ENCODE measurements at regions not wholly inside any gene's neighbourhood (a gene's known extent, or its start where the extent isn't known, plus 50 kb on each side); places are given as distances from the start of the nearest gene placed in this dataset.

GRCh38 chr1:102174259-102174863, 177.6 kb upstream of the OLFM3 start:
- no peak overlapping the region for H3K27ac ChIP-seq
- peak in 1 of 2 donors; percentile 7 for DNase-seq
- TF ChIP-seq POLR2AphosphoS5 (IDR thresholded peaks at IDR 0.05) = no peak
- TF ChIP-seq EP300 (IDR thresholded peaks at IDR 0.05) = no peak
- peak in 1 of 7 experiments; percentile 9 for TF ChIP-seq CTCF (IDR thresholded peaks at IDR 0.05)
- TF ChIP-seq POLR2A (IDR thresholded peaks at IDR 0.05) = no peak
- H3K4me3 ChIP-seq = no peak overlapping the region
- H3K36me3 ChIP-seq = no peaks in the 10 kb centered on the region
- 12 to 32% (median 27%) methylated on average over 2 of the region's 2 CpGs for WGBS, 5 donors
- intact Hi-C loops (cut with DNase I; ENCODE audit: low total_unique reads) = no loop called here
- no peaks in the 10 kb centered on the region for H3K4me1 ChIP-seq
- no peaks in the 10 kb centered on the region for H3K27me3 ChIP-seq
- no peaks in the 10 kb centered on the region for H3K9me3 ChIP-seq

- Histone ChIP-seq H3K4me1 (no peaks in the 10 kb centered on the region), H3K4me3 (no peak overlapping the region), H3K27ac (no peak overlapping the region), H3K27me3 (no peaks in the 10 kb centered on the region), H3K36me3 (no peaks in the 10 kb centered on the region), H3K9me3 (no peaks in the 10 kb centered on the region)
- DNase-seq = no peak
- WGBS, 5 donors = 83 to 97% (median 88%) methylated on average over 1 of the region's 1 CpG
- intact Hi-C loops (cut with DNase I; ENCODE audit: low total_unique reads) = no loop called here
- TF ChIP-seq POLR2AphosphoS5 (IDR thresholded peaks at IDR 0.05) (no peak), EP300 (IDR thresholded peaks at IDR 0.05) (no peak), POLR2A (IDR thresholded peaks at IDR 0.05) (no peak), CTCF (IDR thresholded peaks at IDR 0.05) (no peak)
Observed at GRCh38 chr1:102172200-102172599, 175.5 kb upstream of the OLFM3 start.

DNA sequence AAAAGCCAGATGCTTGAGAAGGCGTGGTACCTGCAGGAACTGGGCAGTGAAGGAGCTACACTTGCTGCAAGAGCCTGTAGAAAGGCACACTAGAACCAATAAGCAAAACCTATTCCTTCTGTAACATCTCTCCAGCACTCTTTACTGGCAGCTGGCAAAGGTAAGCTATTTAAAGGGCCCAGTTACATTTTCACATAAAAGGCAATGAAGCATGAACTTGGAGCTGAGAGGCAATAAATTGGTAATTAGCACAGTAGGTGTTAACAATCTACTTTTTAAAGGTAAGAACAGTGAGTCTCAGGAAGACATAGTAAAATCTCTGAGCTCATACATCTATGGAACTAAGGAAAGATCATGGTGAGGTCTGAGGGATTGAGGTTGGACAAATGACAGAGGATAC, 167.1 kb upstream of the OLFM3 start:
- Histone ChIP-seq H3K4me3 (no peak overlapping the region), H3K4me1 (no peaks in the 10 kb centered on the region), H3K9me3 (no peaks in the 10 kb centered on the region), H3K27ac (no peak overlapping the region), H3K36me3 (no peaks in the 10 kb centered on the region), H3K27me3 (no peaks in the 10 kb centered on the region)
- 45 to 67% (median 55%) methylated on average over 1 of the region's 1 CpG for WGBS, 5 donors
- intact Hi-C loops (cut with DNase I; ENCODE audit: low total_unique reads) = no loop called here
- DNase-seq = no peak
- TF ChIP-seq POLR2AphosphoS5 (IDR thresholded peaks at IDR 0.05) = no peak

- TF ChIP-seq POLR2AphosphoS5 (IDR thresholded peaks at IDR 0.05) (no peak), CTCF (IDR thresholded peaks at IDR 0.05) (no peak)
- 50 to 76% (median 71%) methylated on average over 3 of the region's 3 CpGs for WGBS, 5 donors
- Histone ChIP-seq H3K27me3 (no peaks in the 10 kb centered on the region), H3K4me3 (no peak overlapping the region), H3K36me3 (no peaks in the 10 kb centered on the region), H3K4me1 (no peaks in the 10 kb centered on the region), H3K9me3 (no peaks in the 10 kb centered on the region), H3K27ac (no peak overlapping the region)
- no peak for DNase-seq
- intact Hi-C loops (cut with DNase I; ENCODE audit: low total_unique reads) = no loop called here
Observed at GRCh38 chr1:102151242-102151641, 154.5 kb upstream of the OLFM3 start.

DNA sequence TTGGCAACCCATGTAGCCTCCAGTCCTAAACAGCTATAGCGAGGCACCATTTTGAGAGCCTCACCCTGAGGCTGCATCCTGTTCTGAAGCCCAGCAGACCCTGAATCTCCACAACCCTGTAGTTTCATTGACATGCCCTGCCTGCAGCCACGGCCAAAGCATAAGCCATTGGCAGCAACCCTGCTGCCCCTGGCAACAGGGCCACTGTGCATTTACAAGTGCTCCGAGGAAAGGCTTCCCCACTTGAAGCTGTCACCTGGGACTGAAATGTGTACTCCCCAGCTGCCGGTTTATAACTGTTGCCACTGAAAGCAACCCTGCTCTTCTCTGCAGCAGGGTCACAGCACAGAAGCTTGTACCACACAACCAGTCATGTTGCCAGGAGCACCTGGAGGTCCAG, 124.2 kb upstream of the OLFM3 start:
- Histone ChIP-seq H3K36me3 (no peaks in the 10 kb centered on the region), H3K4me1 (no peaks in the 10 kb centered on the region), H3K4me3 (no peak overlapping the region), H3K27me3 (no peaks in the 10 kb centered on the region), H3K27ac (no peak overlapping the region), H3K9me3 (no peaks in the 10 kb centered on the region)
- DNase-seq = peak in 1 of 2 donors; percentile 1
- TF ChIP-seq POLR2A (IDR thresholded peaks at IDR 0.05) (no peak), POLR2AphosphoS5 (IDR thresholded peaks at IDR 0.05) (no peak), CTCF (IDR thresholded peaks at IDR 0.05) (no peak), EP300 (IDR thresholded peaks at IDR 0.05) (no peak)
- 72 to 87% (median 78%) methylated on average over 4 of the region's 4 CpGs; no CpG with 5 or more reads in 1 of the 5 donors for WGBS, 5 donors
- intact Hi-C loops (cut with DNase I; ENCODE audit: low total_unique reads) = no loop called here

All from stomach (tissue), 8 donors.